PC-9 (cell line): ENCODE measurements at regions not wholly inside any gene's neighbourhood (a gene's known extent, or its start where the extent isn't known, plus 50 kb on each side); places are given as distances from the start of the nearest gene placed in this dataset.

Experiments
- CTCF ChIP-seq: fragments of 200-600 bp; sonication (generic); conservative IDR thresholded peaks from 2 replicates; pipeline ENCODE4 v1.6.1; 2017; ENCODE audit warnings: mixed run types, antibody characterized with exemption, mild to moderate bottlenecking, moderate library complexity
- EZH2 ChIP-seq: fragments of 200-600 bp; sonication (generic); IDR thresholded peaks from 2 replicates; pipeline ENCODE4 v1.8.0; 2017; ENCODE audit warnings: antibody characterized with exemption, low read depth

- TF ChIP-seq CTCF = no peak
- TF ChIP-seq EZH2 = no peak
Measured at GRCh38 chrX:4588056-4588455, 874.6 kb upstream of the PRKX start.
